Activated T-cell treated with anti-CD3 and anti-CD28 coated beads, Interleukin-2, amount 50 U/mL, for 24 hours (primary cell): ENCODE measurements at regions not wholly inside any gene's neighbourhood (a gene's known extent, or its start where the extent isn't known, plus 50 kb on each side); places are given as distances from the start of the nearest gene placed in this dataset.

Experiments
- DNase-seq: peaks from one replicate; pipeline ENCODE4 v3.0.0-alpha.2; 2020
- H3K27ac Mint-ChIP-seq: 2 replicates; pipeline ENCODE4 v1.8.0; 2020; ENCODE audit warnings: mild to moderate bottlenecking, mixed read lengths
- H3K27me3 Mint-ChIP-seq: 2 replicates; pipeline ENCODE4 v1.8.0; 2020; ENCODE audit warnings: mixed read lengths
- H3K36me3 Mint-ChIP-seq: 2 replicates; pipeline ENCODE4 v1.8.0; 2020; ENCODE audit warnings: low read depth, mixed read lengths
- H3K4me1 Mint-ChIP-seq: 2 replicates; pipeline ENCODE4 v1.8.0; 2020; ENCODE audit warnings: low read depth, mixed read lengths
- H3K4me3 Mint-ChIP-seq: 2 replicates; pipeline ENCODE4 v1.8.0; 2020; ENCODE audit warnings: mild to moderate bottlenecking, moderate library complexity, mixed read lengths
- H3K9me3 Mint-ChIP-seq: 2 replicates; pipeline ENCODE4 v1.8.0; 2020; ENCODE audit warnings: mixed read lengths

DNA sequence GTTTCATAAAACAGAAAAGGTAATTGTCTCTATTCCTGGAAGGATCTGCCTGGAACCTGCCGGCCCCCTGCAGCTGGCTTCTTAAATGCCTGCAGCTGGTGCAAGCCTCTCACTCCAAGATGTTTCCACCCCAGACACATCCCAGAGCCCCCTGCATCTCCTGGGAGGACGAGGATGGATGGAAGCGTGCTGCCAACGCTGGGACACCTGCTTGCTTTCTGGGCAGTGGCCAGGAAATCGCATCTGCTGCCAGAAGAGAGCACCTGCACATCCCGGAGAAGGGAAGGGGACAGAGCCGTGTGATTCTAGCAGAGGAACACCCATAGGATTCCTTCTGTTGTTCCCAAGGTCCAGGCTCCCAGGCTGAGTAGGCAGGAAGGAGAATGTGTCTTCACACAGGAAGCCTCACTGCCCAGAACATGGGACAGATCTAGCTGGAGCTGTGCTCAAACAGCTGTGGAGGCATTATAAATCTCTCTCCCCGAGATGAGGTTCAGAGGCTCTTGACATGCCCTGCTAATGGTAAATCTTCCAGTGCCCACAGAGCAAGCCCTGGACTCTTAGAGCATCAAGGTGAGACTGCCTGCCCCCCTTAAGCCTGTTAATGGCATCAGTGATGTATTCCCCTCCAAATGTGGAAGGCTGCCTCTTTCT is 138.8 kb upstream of the MAP1LC3B2 start:
- H3K27me3 Mint-ChIP-seq = no peaks in the 10 kb centered on the region

DNA sequence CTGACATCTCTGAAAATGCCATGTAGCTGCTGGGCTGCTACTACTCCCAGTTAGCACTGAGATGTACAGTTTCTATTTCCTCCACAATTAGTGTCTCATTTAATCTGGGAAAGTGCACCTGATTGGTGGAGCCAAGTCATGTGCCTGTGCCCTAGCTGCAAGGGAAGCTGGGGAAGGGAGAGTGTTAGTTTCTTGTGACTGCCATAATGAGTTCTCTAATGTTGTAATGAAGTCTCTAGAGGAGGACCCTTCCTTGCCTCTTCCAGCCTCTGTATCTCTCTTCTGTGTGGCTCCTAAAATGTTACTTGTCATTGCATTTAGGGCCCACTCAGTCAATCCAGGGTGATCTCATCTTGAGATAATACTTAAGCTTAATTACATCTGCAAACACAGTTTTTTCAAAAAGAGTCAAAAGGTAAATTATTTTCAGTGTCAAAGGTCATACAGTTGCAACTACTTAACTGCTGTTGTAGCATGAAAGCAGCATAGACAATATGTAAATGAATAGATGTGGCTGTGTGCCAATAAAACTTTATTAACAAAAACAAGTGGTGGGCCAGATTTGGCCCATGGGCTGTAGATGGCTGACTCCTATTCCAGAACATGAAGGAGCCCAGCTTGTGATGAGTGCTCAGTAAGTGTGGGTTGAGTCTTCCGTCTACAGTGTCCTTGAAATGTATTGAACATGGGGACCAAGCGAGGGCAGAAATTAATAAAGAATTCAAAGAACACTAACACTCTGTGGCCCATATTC is 137.2 kb upstream of the MAP1LC3B2 start:
- H3K4me1 Mint-ChIP-seq = no peaks in the 10 kb centered on the region
- no peak overlapping the region for H3K4me3 Mint-ChIP-seq
- H3K36me3 Mint-ChIP-seq = no peaks in the 10 kb centered on the region
- H3K9me3 Mint-ChIP-seq = no peaks in the 10 kb centered on the region
- no peak overlapping the region for H3K27ac Mint-ChIP-seq
- no peak for DNase-seq
- no peaks in the 10 kb centered on the region for H3K27me3 Mint-ChIP-seq

More for the DNA sequence above, 138.8 kb upstream of the MAP1LC3B2 start:
- no peak overlapping the region for H3K27ac Mint-ChIP-seq
- H3K36me3 Mint-ChIP-seq = no peaks in the 10 kb centered on the region
- DNase-seq = no peak
- H3K4me3 Mint-ChIP-seq = no peak overlapping the region
- H3K9me3 Mint-ChIP-seq = no peaks in the 10 kb centered on the region
- no peaks in the 10 kb centered on the region for H3K4me1 Mint-ChIP-seq

- no peak for DNase-seq
- Mint-ChIP-seq H3K4me1 (no peaks in the 10 kb centered on the region), H3K27ac (no peak overlapping the region), H3K36me3 (no peaks in the 10 kb centered on the region), H3K4me3 (no peak overlapping the region), H3K27me3 (no peaks in the 10 kb centered on the region), H3K9me3 (no peaks in the 10 kb centered on the region)
Observed at GRCh38 chr12:116423094-116423493, 136.1 kb upstream of the MAP1LC3B2 start.

GRCh38 chr12:116425256-116426193 is 133.7 kb upstream of the MAP1LC3B2 start:
- H3K9me3 Mint-ChIP-seq = no peaks in the 10 kb centered on the region
- H3K27ac Mint-ChIP-seq = no peak overlapping the region
- no peak for DNase-seq
- no peaks in the 10 kb centered on the region for H3K36me3 Mint-ChIP-seq
- H3K4me3 Mint-ChIP-seq = no peak overlapping the region
- H3K4me1 Mint-ChIP-seq = no peaks in the 10 kb centered on the region
- no peaks in the 10 kb centered on the region for H3K27me3 Mint-ChIP-seq

DNA sequence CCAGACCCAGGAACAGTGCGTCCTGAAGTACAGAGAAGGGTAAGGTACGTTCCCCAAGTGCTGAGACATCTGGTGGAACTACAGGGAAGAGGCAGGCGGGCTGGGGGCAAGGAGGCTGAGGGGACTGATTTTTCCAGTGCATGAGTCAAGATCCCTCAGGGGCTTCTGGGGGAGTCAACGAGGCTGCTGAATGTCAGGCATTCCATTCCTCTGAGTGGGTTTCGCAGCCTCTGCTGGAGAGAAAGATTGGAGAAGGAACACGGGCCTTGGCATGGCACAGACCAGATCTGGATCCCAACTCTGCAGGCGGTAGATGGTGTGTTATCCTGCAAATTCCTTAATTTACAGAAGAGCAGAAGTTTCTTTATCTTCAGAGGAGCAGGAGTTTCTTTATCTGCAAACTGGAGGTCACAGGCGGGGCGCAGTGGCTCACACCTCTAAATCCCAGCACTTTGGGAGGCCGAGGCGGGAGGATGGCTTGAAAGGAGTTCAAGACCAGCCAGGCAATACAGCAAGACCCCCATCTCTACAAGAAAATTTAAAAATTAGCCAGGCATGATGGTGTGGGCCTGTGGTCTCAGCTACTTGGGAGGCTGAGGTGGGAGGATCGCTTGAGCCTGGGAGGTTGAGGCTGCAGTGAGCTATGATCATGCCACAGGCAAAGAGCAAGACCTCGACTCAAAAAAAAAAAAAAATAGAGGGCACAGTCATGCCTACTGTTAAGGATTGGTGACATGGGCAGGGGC is 132.6 kb upstream of the MAP1LC3B2 start:
- Mint-ChIP-seq H3K27me3 (no peaks in the 10 kb centered on the region), H3K9me3 (no peaks in the 10 kb centered on the region), H3K27ac (no peak overlapping the region), H3K4me1 (no peaks in the 10 kb centered on the region), H3K36me3 (no peaks in the 10 kb centered on the region), H3K4me3 (no peak overlapping the region)
- DNase-seq = no peak

DNA sequence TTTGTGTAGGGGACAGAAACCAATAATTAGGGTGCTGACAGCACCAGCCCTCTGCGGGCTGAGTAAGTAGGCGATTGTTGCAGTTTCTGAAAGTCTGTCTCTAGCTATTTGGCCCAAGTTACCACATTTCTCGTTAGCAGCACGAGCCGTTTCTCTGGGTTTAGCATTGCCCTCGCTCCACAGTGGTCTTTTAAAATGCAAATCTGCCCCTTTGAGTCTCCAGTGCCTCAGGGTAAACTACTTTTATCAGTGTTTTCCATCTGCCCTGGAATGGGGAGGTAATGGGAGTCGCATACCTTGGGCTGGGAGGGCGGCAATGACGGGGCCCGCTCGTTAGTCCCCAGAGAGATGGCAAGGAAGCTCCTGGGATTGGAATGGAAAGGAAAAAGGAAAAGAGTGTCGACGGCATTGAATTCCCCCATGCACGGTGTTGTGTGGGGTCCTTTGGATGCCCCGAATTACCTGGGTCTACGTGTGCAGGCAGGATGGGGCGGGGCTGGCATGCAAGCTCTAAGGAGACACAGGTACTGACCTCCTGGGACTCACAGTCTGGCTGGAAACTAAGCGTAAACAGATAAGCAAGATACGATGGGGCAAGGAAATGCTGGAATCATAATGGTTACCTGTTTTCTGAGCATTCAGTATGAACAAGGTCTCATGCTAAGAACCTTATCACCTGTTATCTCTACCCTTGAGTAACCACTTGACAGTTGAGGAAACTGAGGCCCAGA is 131.8 kb upstream of the MAP1LC3B2 start:
- Mint-ChIP-seq H3K4me1 (no peaks in the 10 kb centered on the region), H3K4me3 (no peak overlapping the region), H3K36me3 (no peaks in the 10 kb centered on the region), H3K27ac (no peak overlapping the region), H3K9me3 (no peaks in the 10 kb centered on the region), H3K27me3 (no peaks in the 10 kb centered on the region)
- no peak for DNase-seq

- no peak for DNase-seq
- H3K4me3 Mint-ChIP-seq = no peak overlapping the region
- H3K4me1 Mint-ChIP-seq = peaks cover 4% of the 10 kb centered on the region
- H3K27me3 Mint-ChIP-seq = no peaks in the 10 kb centered on the region
- no peaks in the 10 kb centered on the region for H3K9me3 Mint-ChIP-seq
- no peaks in the 10 kb centered on the region for H3K36me3 Mint-ChIP-seq
- H3K27ac Mint-ChIP-seq = no peak overlapping the region
Observed at GRCh38 chr12:116429826-116430360, 129.3 kb upstream of the MAP1LC3B2 start.

- no peak for DNase-seq
- peaks cover 4% of the 10 kb centered on the region for H3K4me1 Mint-ChIP-seq
- H3K27me3 Mint-ChIP-seq = no peaks in the 10 kb centered on the region
- no peaks in the 10 kb centered on the region for H3K9me3 Mint-ChIP-seq
- H3K27ac Mint-ChIP-seq = no peak overlapping the region
- no peak overlapping the region for H3K4me3 Mint-ChIP-seq
- no peaks in the 10 kb centered on the region for H3K36me3 Mint-ChIP-seq
Observed at GRCh38 chr12:116430911-116431565, 128.1 kb upstream of the MAP1LC3B2 start.

- Mint-ChIP-seq H3K27ac (no peak overlapping the region), H3K36me3 (no peaks in the 10 kb centered on the region), H3K9me3 (no peaks in the 10 kb centered on the region), H3K4me1 (peaks cover 4% of the 10 kb centered on the region), H3K4me3 (no peak overlapping the region), H3K27me3 (no peaks in the 10 kb centered on the region)
- DNase-seq = no peak
Observed at GRCh38 chr12:116431677-116432300, 127.4 kb upstream of the MAP1LC3B2 start.

- Mint-ChIP-seq H3K36me3 (no peaks in the 10 kb centered on the region), H3K27me3 (no peaks in the 10 kb centered on the region), H3K27ac (no peak overlapping the region), H3K9me3 (no peaks in the 10 kb centered on the region), H3K4me1 (peaks cover 4% of the 10 kb centered on the region), H3K4me3 (no peak overlapping the region)
- no peak for DNase-seq
Observed at GRCh38 chr12:116432314-116432750, 126.8 kb upstream of the MAP1LC3B2 start.

GRCh38 chr12:116433249-116433648 is 125.9 kb upstream of the MAP1LC3B2 start:
- Mint-ChIP-seq H3K9me3 (no peaks in the 10 kb centered on the region), H3K4me3 (no peak overlapping the region), H3K4me1 (peaks cover 4% of the 10 kb centered on the region), H3K27ac (no peak overlapping the region), H3K36me3 (no peaks in the 10 kb centered on the region), H3K27me3 (no peaks in the 10 kb centered on the region)
- DNase-seq = no peak

GRCh38 chr12:116434155-116435011 is 124.8 kb upstream of the MAP1LC3B2 start:
- Mint-ChIP-seq H3K27me3 (no peaks in the 10 kb centered on the region), H3K4me1 (peaks cover 4% of the 10 kb centered on the region), H3K4me3 (no peak overlapping the region), H3K9me3 (no peaks in the 10 kb centered on the region), H3K36me3 (no peaks in the 10 kb centered on the region), H3K27ac (no peak overlapping the region)
- no peak for DNase-seq
